ENCODE measurements at regions not wholly inside any gene's neighbourhood (a gene's known extent, or its start where the extent isn't known, plus 50 kb on each side); places are given as distances from the start of the nearest gene placed in this dataset.

DNA sequence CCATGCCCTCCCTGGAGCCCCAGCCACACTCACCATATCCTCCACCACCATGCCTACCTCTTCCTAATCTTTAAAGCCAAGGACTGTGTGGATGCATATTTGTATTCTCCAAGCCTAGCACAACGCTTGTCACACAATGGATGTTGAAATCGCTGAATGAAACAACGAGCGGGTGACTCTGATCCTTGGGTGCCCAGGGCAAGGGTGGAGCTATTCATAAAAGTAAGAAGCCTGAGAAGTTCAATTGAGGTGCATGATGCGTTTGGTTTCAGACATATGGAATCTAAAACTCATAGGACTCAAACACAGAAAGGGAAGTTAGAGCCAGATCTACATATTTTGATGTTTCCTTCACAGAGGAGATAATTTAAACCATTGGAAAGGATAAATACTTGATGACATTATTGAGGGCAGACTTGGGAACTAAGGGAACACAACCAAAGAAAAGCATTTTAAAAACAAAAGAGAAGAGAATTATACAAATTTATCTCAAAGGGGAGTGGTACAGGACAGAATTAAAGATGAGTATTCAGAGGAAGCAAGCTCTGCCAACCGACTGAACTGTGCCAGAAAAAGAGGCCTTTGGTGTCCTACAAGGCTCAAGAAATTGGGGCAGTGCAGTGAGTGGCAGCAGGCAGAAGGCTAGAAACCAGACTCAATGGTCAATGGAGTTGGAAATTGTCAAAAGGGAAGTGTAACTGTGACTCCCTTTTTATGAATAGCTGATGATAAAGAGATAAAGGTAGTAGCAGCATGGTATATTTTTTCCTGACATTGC, 200.6 kb upstream of the NCKAP5 start:
- no peaks in the 10 kb centered on the region for H3F3A ChIP-seq (replicated peaks; ENCODE audit: low read depth)

DNA sequence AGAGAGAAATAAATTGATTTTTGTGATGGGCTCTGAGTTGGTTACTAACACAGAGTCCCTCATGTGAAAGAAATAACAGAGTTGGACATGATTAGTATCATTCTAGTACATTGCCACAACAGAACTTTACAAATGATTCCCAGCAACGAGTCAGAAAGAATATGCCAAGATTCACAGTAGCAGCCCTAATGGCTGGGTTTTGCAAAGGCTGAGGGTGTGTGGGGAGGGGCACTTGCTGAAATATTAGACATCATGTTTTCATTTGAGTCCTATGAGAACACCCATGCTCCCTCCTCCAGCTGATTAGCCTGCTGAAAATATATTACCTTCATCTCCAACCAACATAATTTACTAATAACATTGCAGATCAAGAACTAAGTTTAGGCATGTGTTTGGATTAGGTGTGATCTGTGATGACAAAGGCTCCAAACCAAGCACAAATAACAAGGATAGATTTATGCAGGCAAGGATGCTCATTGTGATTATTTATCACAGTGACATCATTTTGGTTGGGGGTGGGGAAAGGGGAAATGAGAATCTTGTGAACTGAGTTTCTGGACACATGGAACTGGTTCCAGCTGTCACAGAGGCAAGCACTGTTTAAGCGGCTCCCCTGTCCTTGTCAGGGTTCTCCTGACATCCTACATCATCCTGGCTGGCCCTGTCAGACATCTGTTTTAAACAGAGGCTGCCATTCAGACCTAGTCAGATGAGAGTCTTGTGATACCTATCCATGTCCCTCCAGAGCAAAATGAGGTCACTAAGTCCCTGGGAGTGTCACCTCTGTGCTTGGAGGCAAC, 205.8 kb upstream of the NCKAP5 start:
- TF ChIP-seq JUNB (IDR thresholded peaks at IDR 0.05; ENCODE audit: unreplicated experiment) (no peak), ZNF331 (CRISPR knock-in tag; IDR thresholded peaks at IDR 0.05; ENCODE audit: low read depth) (no peak)
- Mint-ChIP-seq H3K36me3 (ENCODE audit: low read depth) (no peaks in the 10 kb centered on the region), H3K4me3 (no peak overlapping the region), H3K4me1 (no peaks in the 10 kb centered on the region), H3K27ac (no peak overlapping the region), H3K9me3 (no peaks in the 10 kb centered on the region), H3K27me3 (ENCODE audit: insufficient read depth, low read depth, poor library complexity) (no peaks in the 10 kb centered on the region)
- Histone ChIP-seq H3K4me1 (ENCODE audit: insufficient read depth) (no peaks in the 10 kb centered on the region), H3K79me2 (replicated peaks; ENCODE audit: insufficient read depth) (no peaks in the 10 kb centered on the region), H3K27me3 (ENCODE audit: insufficient read depth) (no peaks in the 10 kb centered on the region), H2AFZ (no peak overlapping the region), H3K27ac (ENCODE audit: low read depth) (no peak overlapping the region), H3F3A (replicated peaks; ENCODE audit: low read depth) (no peaks in the 10 kb centered on the region), H3K4me3 (no peak overlapping the region), H3K36me3 (ENCODE audit: insufficient read depth) (no peaks in the 10 kb centered on the region), H3K4me2 (no peak overlapping the region), H4K20me1 (replicated peaks; ENCODE audit: insufficient read depth) (no peaks in the 10 kb centered on the region), H3K9me2 (ENCODE audit: insufficient read depth) (peaks cover 3% of the 10 kb centered on the region; the same call in 1 of the 2 replicates)
- no peak for ATAC-seq
- no peak for DNase-seq (ENCODE audit: low spot score)

More for the DNA sequence above, 200.6 kb upstream of the NCKAP5 start:
- no peaks in the 10 kb centered on the region for H3K9me3 Mint-ChIP-seq
- peaks cover 11% of the 10 kb centered on the region; the same call in 1 of the 2 replicates for H3K9me2 ChIP-seq (ENCODE audit: insufficient read depth)
- H3K27me3 Mint-ChIP-seq (ENCODE audit: insufficient read depth, low read depth, poor library complexity): no peaks in the 10 kb centered on the region
- H3K4me3 ChIP-seq: no peak overlapping the region
- no peaks in the 10 kb centered on the region for H3K4me1 ChIP-seq (ENCODE audit: insufficient read depth)
- H3K79me2 ChIP-seq (replicated peaks; ENCODE audit: insufficient read depth): no peaks in the 10 kb centered on the region
- DNase-seq (ENCODE audit: low spot score) (no peak), ATAC-seq (no peak)
- H3K27ac Mint-ChIP-seq: no peak overlapping the region
- H3K4me1 Mint-ChIP-seq: peaks cover 3% of the 10 kb centered on the region; the same call in 1 of the 3 replicates
- H3K27me3 ChIP-seq (ENCODE audit: insufficient read depth): no peaks in the 10 kb centered on the region
- TF ChIP-seq EZH2phosphoT487 (IDR thresholded peaks at IDR 0.05; ENCODE audit: unreplicated experiment): no peak
- TF ChIP-seq STAT1 (IDR thresholded peaks at IDR 0.05; ENCODE audit: unreplicated experiment): no peak
- no peak for TF ChIP-seq CREB1 (CRISPR knock-in tag; IDR thresholded peaks at IDR 0.05; ENCODE audit: low read depth)
- TF ChIP-seq, protein P1, sequence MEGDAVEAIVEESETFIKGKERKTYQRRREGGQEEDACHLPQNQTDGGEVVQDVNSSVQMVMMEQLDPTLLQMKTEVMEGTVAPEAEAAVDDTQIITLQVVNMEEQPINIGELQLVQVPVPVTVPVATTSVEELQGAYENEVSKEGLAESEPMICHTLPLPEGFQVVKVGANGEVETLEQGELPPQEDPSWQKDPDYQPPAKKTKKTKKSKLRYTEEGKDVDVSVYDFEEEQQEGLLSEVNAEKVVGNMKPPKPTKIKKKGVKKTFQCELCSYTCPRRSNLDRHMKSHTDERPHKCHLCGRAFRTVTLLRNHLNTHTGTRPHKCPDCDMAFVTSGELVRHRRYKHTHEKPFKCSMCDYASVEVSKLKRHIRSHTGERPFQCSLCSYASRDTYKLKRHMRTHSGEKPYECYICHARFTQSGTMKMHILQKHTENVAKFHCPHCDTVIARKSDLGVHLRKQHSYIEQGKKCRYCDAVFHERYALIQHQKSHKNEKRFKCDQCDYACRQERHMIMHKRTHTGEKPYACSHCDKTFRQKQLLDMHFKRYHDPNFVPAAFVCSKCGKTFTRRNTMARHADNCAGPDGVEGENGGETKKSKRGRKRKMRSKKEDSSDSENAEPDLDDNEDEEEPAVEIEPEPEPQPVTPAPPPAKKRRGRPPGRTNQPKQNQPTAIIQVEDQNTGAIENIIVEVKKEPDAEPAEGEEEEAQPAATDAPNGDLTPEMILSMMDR (conservative IDR thresholded peaks at IDR 0.05; ENCODE audit: low read depth in 2 of 2): no peak
- H3K27ac ChIP-seq (ENCODE audit: low read depth): no peak overlapping the region
- no peaks in the 10 kb centered on the region for H4K20me1 ChIP-seq (replicated peaks; ENCODE audit: insufficient read depth)
- no peak overlapping the region for H3K4me3 Mint-ChIP-seq
- no peaks in the 10 kb centered on the region for H3K36me3 ChIP-seq (ENCODE audit: insufficient read depth)
- no peak overlapping the region for H3K4me2 ChIP-seq
- no peak overlapping the region for H2AFZ ChIP-seq
- H3K36me3 Mint-ChIP-seq (ENCODE audit: low read depth): no peaks in the 10 kb centered on the region

DNA sequence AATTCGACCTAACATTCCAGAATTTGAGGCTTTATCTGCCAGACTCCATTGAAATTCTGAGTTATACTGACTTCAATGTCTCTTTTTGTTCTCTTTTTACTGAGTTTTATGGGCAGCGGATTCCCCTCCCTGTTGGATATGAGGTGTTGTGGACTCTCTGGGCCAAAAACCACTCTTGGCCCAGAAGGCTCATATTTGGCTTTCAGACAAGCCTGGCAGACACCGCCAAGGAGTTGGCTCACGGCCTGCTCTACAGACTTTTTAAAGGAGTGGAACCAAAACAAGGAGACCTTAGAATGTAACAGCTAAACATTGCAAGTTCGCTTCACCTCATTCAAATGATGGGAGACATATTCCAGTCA, 206.4 kb upstream of the NCKAP5 start:
- no peaks in the 10 kb centered on the region for H3K9me3 Mint-ChIP-seq
- no peak for ATAC-seq
- H3K79me2 ChIP-seq (replicated peaks; ENCODE audit: insufficient read depth): no peaks in the 10 kb centered on the region
- no peaks in the 10 kb centered on the region for H3K27me3 ChIP-seq (ENCODE audit: insufficient read depth)
- H3K9me2 ChIP-seq (ENCODE audit: insufficient read depth): peaks cover 3% of the 10 kb centered on the region; the same call in 1 of the 2 replicates
- H3K4me3 ChIP-seq: no peak overlapping the region
- H3K36me3 Mint-ChIP-seq (ENCODE audit: low read depth): no peaks in the 10 kb centered on the region
- H4K20me1 ChIP-seq (replicated peaks; ENCODE audit: insufficient read depth): no peaks in the 10 kb centered on the region
- H3K27ac Mint-ChIP-seq: no peak overlapping the region
- H3K4me1 Mint-ChIP-seq: no peaks in the 10 kb centered on the region
- TF ChIP-seq ZNF114 (CRISPR knock-in tag; IDR thresholded peaks at IDR 0.05): no peak
- no peak for TF ChIP-seq EZH2 (IDR thresholded peaks at IDR 0.05; ENCODE audit: low read depth, unreplicated experiment)
- no peak for TF ChIP-seq ZNF331 (CRISPR knock-in tag; IDR thresholded peaks at IDR 0.05; ENCODE audit: low read depth)
- TF ChIP-seq EZH2phosphoT487 (IDR thresholded peaks at IDR 0.05; ENCODE audit: unreplicated experiment): no peak
- TF ChIP-seq, protein P2, sequence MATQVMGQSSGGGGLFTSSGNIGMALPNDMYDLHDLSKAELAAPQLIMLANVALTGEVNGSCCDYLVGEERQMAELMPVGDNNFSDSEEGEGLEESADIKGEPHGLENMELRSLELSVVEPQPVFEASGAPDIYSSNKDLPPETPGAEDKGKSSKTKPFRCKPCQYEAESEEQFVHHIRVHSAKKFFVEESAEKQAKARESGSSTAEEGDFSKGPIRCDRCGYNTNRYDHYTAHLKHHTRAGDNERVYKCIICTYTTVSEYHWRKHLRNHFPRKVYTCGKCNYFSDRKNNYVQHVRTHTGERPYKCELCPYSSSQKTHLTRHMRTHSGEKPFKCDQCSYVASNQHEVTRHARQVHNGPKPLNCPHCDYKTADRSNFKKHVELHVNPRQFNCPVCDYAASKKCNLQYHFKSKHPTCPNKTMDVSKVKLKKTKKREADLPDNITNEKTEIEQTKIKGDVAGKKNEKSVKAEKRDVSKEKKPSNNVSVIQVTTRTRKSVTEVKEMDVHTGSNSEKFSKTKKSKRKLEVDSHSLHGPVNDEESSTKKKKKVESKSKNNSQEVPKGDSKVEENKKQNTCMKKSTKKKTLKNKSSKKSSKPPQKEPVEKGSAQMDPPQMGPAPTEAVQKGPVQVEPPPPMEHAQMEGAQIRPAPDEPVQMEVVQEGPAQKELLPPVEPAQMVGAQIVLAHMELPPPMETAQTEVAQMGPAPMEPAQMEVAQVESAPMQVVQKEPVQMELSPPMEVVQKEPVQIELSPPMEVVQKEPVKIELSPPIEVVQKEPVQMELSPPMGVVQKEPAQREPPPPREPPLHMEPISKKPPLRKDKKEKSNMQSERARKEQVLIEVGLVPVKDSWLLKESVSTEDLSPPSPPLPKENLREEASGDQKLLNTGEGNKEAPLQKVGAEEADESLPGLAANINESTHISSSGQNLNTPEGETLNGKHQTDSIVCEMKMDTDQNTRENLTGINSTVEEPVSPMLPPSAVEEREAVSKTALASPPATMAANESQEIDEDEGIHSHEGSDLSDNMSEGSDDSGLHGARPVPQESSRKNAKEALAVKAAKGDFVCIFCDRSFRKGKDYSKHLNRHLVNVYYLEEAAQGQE (IDR thresholded peaks at IDR 0.05; ENCODE audit: unreplicated experiment): no peak
- TF ChIP-seq POLR2AphosphoS5 (IDR thresholded peaks at IDR 0.05; ENCODE audit: low read depth): no peak
- TF ChIP-seq STAT1 (IDR thresholded peaks at IDR 0.05; ENCODE audit: unreplicated experiment): no peak
- no peak overlapping the region for H2AFZ ChIP-seq
- H3K4me2 ChIP-seq: no peak overlapping the region
- H3F3A ChIP-seq (replicated peaks; ENCODE audit: low read depth): no peaks in the 10 kb centered on the region
- no peak for DNase-seq (ENCODE audit: low spot score)
- no peaks in the 10 kb centered on the region for H3K27me3 Mint-ChIP-seq (ENCODE audit: insufficient read depth, low read depth, poor library complexity)
- H3K4me3 Mint-ChIP-seq: no peak overlapping the region
- no peak overlapping the region for H3K27ac ChIP-seq (ENCODE audit: low read depth)
- H3K36me3 ChIP-seq (ENCODE audit: insufficient read depth): no peaks in the 10 kb centered on the region
- H3K4me1 ChIP-seq (ENCODE audit: insufficient read depth): no peaks in the 10 kb centered on the region

Measured in GM23338 (cell line).